H1 (cell line): ENCODE measurements at regions not wholly inside any gene's neighbourhood (a gene's known extent, or its start where the extent isn't known, plus 50 kb on each side); places are given as distances from the start of the nearest gene placed in this dataset.

Experiments used
- CTCF ChIA-PET: fragments of 300-600 bp; sonication (Branson Sonifier 250); formaldehyde crosslinking; loops from one replicate; lab custom pipeline; 2021; ENCODE audit not compliant: partially characterized antibody; lab: Charles Lee
- POLR2A ChIA-PET: fragments of 300-600 bp; sonication (Branson Sonifier 250); formaldehyde crosslinking; loops from one replicate; lab custom pipeline; 2021; ENCODE audit warnings: inconsistent platforms; ENCODE audit not compliant: partially characterized antibody; lab: Charles Lee
- DNase-seq, 2 experiments: peaks; one replicate each; pipeline versions ENCODE4 v3.0.0 to v3.0.0-alpha.2; 2010 to 2022; ENCODE audit warnings: low spot score in 2 of 2, low read depth in 1 of 2, mixed read lengths in 1 of 2
- FAIRE-seq: peaks from 2 replicates; lab custom pipeline; 2011; peaks lifted over from hg19 to GRCh38; lab: Jason Lieb, UNC
- H2AFZ ChIP-seq: 2 replicates; pipeline ENCODE4 v1.8.1; 2012; ENCODE audit warnings: low read length, inconsistent platforms
- H2AK5ac ChIP-seq: 2 replicates; pipeline ENCODE4 v1.6.1; 2013; ENCODE audit warnings: low read depth, low read length
- H2BK120ac ChIP-seq: replicated peaks from 2 replicates; pipeline ENCODE3; 2013; ENCODE audit warnings: low read depth, low read length, inconsistent platforms
- H2BK12ac ChIP-seq: 2 replicates; pipeline ENCODE4 v1.6.1; 2013; ENCODE audit warnings: low read depth, low read length
- H2BK15ac ChIP-seq: 2 replicates; pipeline ENCODE4 v1.6.1; 2013; ENCODE audit warnings: low read length
- H2BK20ac ChIP-seq: 2 replicates; pipeline ENCODE4 v1.6.1; 2013; ENCODE audit warnings: low read length
- H2BK5ac ChIP-seq: 2 replicates; pipeline ENCODE4 v1.6.1; 2013; ENCODE audit warnings: low read depth, low read length
- H3K14ac ChIP-seq: 2 replicates; pipeline ENCODE4 v1.6.1; 2013; ENCODE audit warnings: inconsistent platforms; ENCODE audit not compliant: insufficient read length
- H3K18ac ChIP-seq: 2 replicates; pipeline ENCODE4 v1.6.1; 2013; ENCODE audit warnings: low read length; ENCODE audit errors: extremely low read depth
- H3K23ac ChIP-seq: 2 replicates; pipeline ENCODE4 v1.6.1; 2013; ENCODE audit warnings: inconsistent platforms; ENCODE audit not compliant: insufficient read length
- H3K23me2 ChIP-seq: 2 replicates; pipeline ENCODE4 v1.6.1; 2013; ENCODE audit warnings: low read depth, low read length
- H3K27ac ChIP-seq: 2 replicates; pipeline ENCODE4 v1.6.1; 2011; ENCODE audit warnings: low read depth, low read length, inconsistent platforms
- H3K27me3 ChIP-seq, 4 experiments: replicated peaks in 1 of 4; 1 replicate in 1 of 4; 2 replicates in 3 of 4; pipeline versions ENCODE4 v1.6.1 to v1.8.1; 2011 to 2013; ENCODE audit warnings: low read length in 3 of 4, mild to moderate bottlenecking in 3 of 4, inconsistent platforms in 2 of 4, mixed read lengths in 2 of 4, moderate library complexity in 1 of 4; ENCODE audit not compliant: control insufficient read depth in 3 of 4, insufficient read depth in 3 of 4; ENCODE audit errors: extremely low read depth in 1 of 4
- H3K36me3 ChIP-seq, 4 experiments: 2 replicates each; pipeline versions ENCODE4 v1.6.1 to v1.8.1; 2011 to 2013; ENCODE audit warnings: mild to moderate bottlenecking in 4 of 4, low read length in 3 of 4, moderate library complexity in 2 of 4, control low read depth in 1 of 4, inconsistent platforms in 1 of 4; ENCODE audit not compliant: insufficient read depth in 4 of 4, control insufficient read depth in 2 of 4
- H3K4ac ChIP-seq: replicated peaks from 2 replicates; pipeline ENCODE3; 2013; ENCODE audit warnings: low read length, low read depth, mixed read lengths, inconsistent platforms; ENCODE audit not compliant: insufficient read length
- H3K4me1 ChIP-seq, 4 experiments: replicated peaks in 1 of 4; 1 replicate in 1 of 4; 2 replicates in 3 of 4; pipeline versions ENCODE4 v1.6.1 to v1.8.1; 2011 to 2013; ENCODE audit warnings: low read length in 3 of 4, inconsistent platforms in 2 of 4, mixed read lengths in 1 of 4; ENCODE audit not compliant: insufficient read depth in 4 of 4, control insufficient read depth in 3 of 4
- H3K4me2 ChIP-seq, 2 experiments: 2 replicates each; pipeline versions ENCODE4 v1.6.1 to v1.8.1; 2011 to 2013; ENCODE audit warnings: low read depth in 2 of 2, low read length in 2 of 2, control low read depth in 1 of 2, inconsistent platforms in 1 of 2, mild to moderate bottlenecking in 1 of 2; ENCODE audit not compliant: insufficient read depth in 1 of 2
- H3K4me3 ChIP-seq, 4 experiments: fragments of 200-600, 300-600 bp in 1 of 4; sonication (generic), shearing (Covaris generic), sonication (Bioruptor Twin) in 1 of 4; 2 replicates each; pipeline versions ENCODE4 v1.5.1 to v1.8.1; 2011 to 2016; ENCODE audit warnings: low read length in 4 of 4, low read depth in 3 of 4, control low read depth in 2 of 4, inconsistent platforms in 2 of 4, mild to moderate bottlenecking in 2 of 4, mixed read lengths in 1 of 4, moderate library complexity in 1 of 4; ENCODE audit not compliant: insufficient read depth in 2 of 4; ENCODE audit errors: extremely low read depth in 1 of 4
- H3K56ac ChIP-seq: replicated peaks from 2 replicates; pipeline ENCODE3; 2013; ENCODE audit warnings: low read depth, mild to moderate bottlenecking, mixed read lengths, low read length, inconsistent platforms; ENCODE audit not compliant: insufficient read length
- H3K79me1 ChIP-seq: 2 replicates; pipeline ENCODE4 v1.6.1; 2013; ENCODE audit warnings: low read depth, low read length, control low read depth
- H3K79me2 ChIP-seq, 2 experiments: 2 replicates each; pipeline versions ENCODE4 v1.6.1 to v1.8.1; 2012 to 2013; ENCODE audit warnings: low read length in 2 of 2, mild to moderate bottlenecking in 2 of 2, inconsistent platforms in 1 of 2; ENCODE audit not compliant: insufficient read depth in 2 of 2, control insufficient read depth in 1 of 2
- H3K9ac ChIP-seq, 4 experiments: replicated peaks in 1 of 4; 1 replicate in 1 of 4; 2 replicates in 3 of 4; pipeline versions ENCODE4 v1.6.1 to v1.8.1; 2011 to 2013; ENCODE audit warnings: low read depth in 3 of 4, low read length in 3 of 4, control low read depth in 2 of 4, mild to moderate bottlenecking in 2 of 4, moderate library complexity in 2 of 4, inconsistent platforms in 1 of 4; ENCODE audit errors: extremely low read depth in 1 of 4
- H3K9me3 ChIP-seq, 2 experiments: 2 replicates each; pipeline versions ENCODE4 v1.6.1 to v1.8.1; 2012 to 2013; ENCODE audit warnings: mild to moderate bottlenecking in 2 of 2, moderate library complexity in 2 of 2, control low read depth in 1 of 2, inconsistent platforms in 1 of 2, low read depth in 1 of 2, low read length in 1 of 2, mixed read lengths in 1 of 2; ENCODE audit not compliant: insufficient read depth in 2 of 2
- H4K20me1 ChIP-seq, 2 experiments: replicated peaks in 1 of 2; 2 replicates each; pipeline versions ENCODE3 to v1.8.1; 2011 to 2013; ENCODE audit warnings: inconsistent platforms in 2 of 2, low read length in 2 of 2, mild to moderate bottlenecking in 1 of 2; ENCODE audit not compliant: insufficient read depth in 2 of 2, control insufficient read depth in 1 of 2
- H4K5ac ChIP-seq: 2 replicates; pipeline ENCODE4 v1.6.1; 2013; ENCODE audit warnings: low read length, low read depth, mixed read lengths, inconsistent platforms; ENCODE audit not compliant: insufficient read length
- H4K8ac ChIP-seq: 2 replicates; pipeline ENCODE4 v1.8.0; 2013; ENCODE audit warnings: mild to moderate bottlenecking, moderate library complexity, low read length, inconsistent platforms; ENCODE audit not compliant: insufficient read depth; ENCODE audit errors: extremely low read depth
- H4K91ac ChIP-seq: replicated peaks from 2 replicates; pipeline ENCODE3; 2013; ENCODE audit warnings: low read length, mixed read lengths, inconsistent platforms; ENCODE audit not compliant: insufficient read length
- CREB1 ChIP-seq: IDR thresholded peaks from 2 replicates; pipeline ENCODE4 v1.6.1; 2012; ENCODE audit warnings: inconsistent platforms
- NANOG ChIP-seq: IDR thresholded peaks from 2 replicates; pipeline ENCODE4 v1.6.1; 2011; ENCODE audit warnings: low read length, low read depth, mild to moderate bottlenecking, inconsistent platforms; ENCODE audit not compliant: insufficient read depth, poor library complexity, severe bottlenecking
- PHF8 ChIP-seq: fragments of 200-600 bp; sonication (generic); conservative IDR thresholded peaks from 2 replicates; pipeline ENCODE4 v1.7.1; 2012; ENCODE audit warnings: low read depth, mild to moderate bottlenecking, inconsistent platforms, low read length, moderate library complexity
- POLR2A ChIP-seq, 2 experiments: IDR thresholded peaks; 1 replicate in 1 of 2; 2 replicates in 1 of 2; pipeline ENCODE4 v1.6.1; 2011; ENCODE audit warnings: low read depth in 2 of 2, low read length in 2 of 2, mild to moderate bottlenecking in 2 of 2; ENCODE audit errors: control extremely low read depth in 1 of 2
- WGBS, 2 experiments: shearing (Covaris generic) in 1 of 2; methylation state at CpG; one replicate each; pipeline versions ENCODE4 v1.1.6 to v1.1.7; 2013 to 2015; ENCODE audit warnings: low lambda C conversion rate in 2 of 2, mixed read lengths in 2 of 2, inconsistent platforms in 1 of 2, low coverage in 1 of 2, missing lambda C conversion rate in 1 of 2; ENCODE audit not compliant: insufficient replicate concordance in 2 of 2, insufficient coverage in 1 of 2, insufficient read length in 1 of 2; ENCODE audit errors: extremely low coverage in 1 of 2, missing lambda C conversion rate in 1 of 2; 5-methylcytosine and 5-hydroxymethylcytosine counted together

GRCh38 chr1:181406989-181407388, 76.3 kb upstream of the CACNA1E start:
- H3K4me2 ChIP-seq: no peak overlapping the region
- no peak overlapping the region for H2AFZ ChIP-seq
- no peaks in the 10 kb centered on the region for H3K4me1 ChIP-seq
- 82% methylated on average over 2 of the region's 2 CpGs; no CpG with 5 or more reads in 1 of the 2 experiments for WGBS, 2 experiments
- FAIRE-seq (no peak), DNase-seq (no peak)
- H3K9me3 ChIP-seq: no peaks in the 10 kb centered on the region
- H3K4me3 ChIP-seq: no peak overlapping the region
- no peak overlapping the region for H2BK20ac ChIP-seq
- no peaks in the 10 kb centered on the region for H3K27me3 ChIP-seq
- no peak overlapping the region for H2BK120ac ChIP-seq
- H2AK5ac ChIP-seq: no peak overlapping the region
- H3K23me2 ChIP-seq: no peaks in the 10 kb centered on the region
- no peak overlapping the region for H4K8ac ChIP-seq
- H3K79me2 ChIP-seq: no peaks in the 10 kb centered on the region
- H3K23ac ChIP-seq: no peak overlapping the region
- no peaks in the 10 kb centered on the region for H3K79me1 ChIP-seq
- ChIA-PET POLR2A (no interaction called here), CTCF (interaction anchor here (1.1 to 1.8 kb wide), 5 partner anchors 9 to 220 kb away, joined by 3 to 8 read pairs (median 3); no protein-coding TSS in a partner anchor)
- no peaks in the 10 kb centered on the region for H3K36me3 ChIP-seq
- no peak overlapping the region for H3K56ac ChIP-seq
- H3K9ac ChIP-seq: no peak overlapping the region
- H2BK5ac ChIP-seq: no peak overlapping the region
- H4K20me1 ChIP-seq: no peaks in the 10 kb centered on the region
- H2BK12ac ChIP-seq: no peak overlapping the region
- H3K4ac ChIP-seq: no peak overlapping the region
- H4K91ac ChIP-seq: no peak overlapping the region
- no peak overlapping the region for H3K18ac ChIP-seq
- H2BK15ac ChIP-seq: no peak overlapping the region
- no peak overlapping the region for H3K14ac ChIP-seq
- no peak overlapping the region for H4K5ac ChIP-seq
- TF ChIP-seq PHF8 (no peak), NANOG (no peak), POLR2A (IDR thresholded peaks at IDR 0.05; ENCODE audit: control extremely low read depth in 1 of 2, low read depth in 2 of 2, low read length in 2 of 2) (no peak), CREB1 (no peak)
- no peak overlapping the region for H3K27ac ChIP-seq
